GM21528 (cell line): ENCODE measurements at regions not wholly inside any gene's neighbourhood (a gene's known extent, or its start where the extent isn't known, plus 50 kb on each side); places are given as distances from the start of the nearest gene placed in this dataset.

ENCODE experiments used
- ATAC-seq: cut with Tn5 transposase; IDR thresholded peaks from one replicate; pipeline ENCODE4 v1.9.1; 2021; ENCODE audit warnings: mild to moderate bottlenecking, moderate library complexity; ENCODE audit not compliant: unreplicated experiment, low FRiP score

DNA sequence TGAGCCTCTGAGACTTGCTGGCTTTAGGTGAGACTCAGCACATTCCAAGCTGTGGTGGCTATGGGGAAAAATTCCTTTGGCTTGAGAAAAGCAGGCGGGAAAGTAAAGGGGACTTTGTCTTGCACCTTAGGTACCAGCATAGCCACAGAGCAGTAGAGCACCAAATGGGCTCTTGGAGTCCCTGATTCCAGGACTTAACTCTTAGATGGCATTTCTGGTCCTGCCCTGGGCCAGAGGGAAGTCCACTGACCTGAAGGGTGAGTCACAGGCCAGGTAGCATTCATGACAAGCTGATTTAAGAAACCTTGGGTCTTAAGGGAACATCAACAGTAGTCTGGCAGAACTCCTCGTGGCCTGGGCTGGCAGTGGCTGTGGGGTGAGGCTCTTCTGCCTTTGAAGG is 344.7 kb downstream of the DUSP10 start:
- no peak for ATAC-seq

- ATAC-seq = no peak
These were observed 344.3 kb downstream of the DUSP10 start for GRCh38 chr1:221397606-221398005.

DNA sequence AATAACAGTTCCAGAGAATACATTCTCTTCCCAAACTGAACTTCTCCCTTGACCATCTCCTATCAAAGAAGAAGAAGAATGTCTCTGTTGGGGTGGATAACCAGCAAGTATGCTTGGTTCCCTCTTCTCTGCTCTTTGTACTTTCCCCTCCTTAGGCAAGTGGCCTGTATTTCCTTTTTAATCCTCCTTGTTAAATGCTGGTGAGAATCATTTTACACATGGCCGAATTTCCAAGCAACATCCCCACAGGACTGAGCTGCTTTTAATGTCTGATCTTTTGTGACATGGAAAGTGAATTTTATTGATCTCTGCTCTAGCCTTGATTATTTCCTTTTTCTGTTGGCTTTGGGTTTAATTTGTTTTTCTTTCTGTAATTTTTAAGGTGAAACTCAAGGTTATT is 336.7 kb downstream of the DUSP10 start:
- ATAC-seq = no peak

GRCh38 chr1:221408117-221408803 is 333.6 kb downstream of the DUSP10 start:
- ATAC-seq = no peak

DNA sequence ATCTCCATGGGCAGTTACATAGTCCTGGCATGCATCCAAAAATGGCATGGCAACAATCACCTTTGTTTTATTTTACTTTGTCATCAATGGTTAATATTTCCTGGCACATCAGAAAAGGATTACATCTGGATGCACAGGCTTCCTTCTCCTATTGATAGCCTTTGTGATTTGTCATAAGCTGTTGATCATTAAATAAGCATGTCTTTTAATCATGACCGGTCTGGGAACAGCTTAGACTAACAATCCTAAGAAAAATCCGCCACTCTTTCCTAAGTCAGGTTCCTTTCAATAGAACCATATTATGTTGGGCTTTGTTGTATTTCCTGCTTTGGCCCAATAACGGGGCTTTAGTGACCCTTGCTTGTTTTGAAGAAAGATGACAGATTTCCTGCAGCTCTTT is 330.6 kb downstream of the DUSP10 start:
- ATAC-seq = no peak

- ATAC-seq = no peak
These were observed 326.9 kb downstream of the DUSP10 start for GRCh38 chr1:221414772-221415539.

DNA sequence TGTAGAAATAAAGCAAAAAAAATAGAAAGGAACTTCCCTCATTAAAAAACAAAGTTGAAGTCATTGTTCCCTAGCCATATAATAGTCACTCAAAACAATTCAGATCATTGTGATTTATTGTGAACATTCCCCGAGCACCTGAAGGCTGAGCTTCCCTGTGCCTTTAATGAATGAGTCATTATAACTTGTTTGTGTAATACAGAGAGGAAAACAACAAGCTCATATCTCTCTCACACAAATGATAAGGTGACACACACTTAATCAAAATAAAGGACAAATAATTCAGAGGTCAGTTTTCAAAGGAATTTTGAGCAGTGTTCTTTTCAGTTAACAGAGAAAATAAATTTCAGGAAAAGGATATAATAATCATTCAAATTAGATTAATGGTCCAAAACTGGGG is 326.2 kb downstream of the DUSP10 start:
- ATAC-seq = no peak

DNA sequence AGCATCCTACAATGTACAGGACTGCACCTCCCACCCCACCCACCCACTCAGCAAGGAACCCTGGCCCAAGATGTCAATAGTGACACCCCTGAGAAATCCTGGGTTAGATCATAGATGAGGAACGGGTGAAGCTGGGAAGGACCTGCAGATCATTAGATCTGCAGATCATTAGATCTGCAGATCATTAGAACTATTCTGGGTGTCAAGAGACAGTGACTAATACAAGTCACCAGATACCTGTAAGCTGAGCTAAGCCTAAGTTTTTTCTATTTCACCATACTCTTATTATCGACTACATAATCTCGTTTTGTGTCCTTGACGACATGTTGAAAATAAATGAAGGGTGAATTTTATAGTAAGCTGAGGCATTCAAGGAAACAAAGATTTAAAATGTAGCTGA is 325.7 kb downstream of the DUSP10 start:
- no peak for ATAC-seq

DNA sequence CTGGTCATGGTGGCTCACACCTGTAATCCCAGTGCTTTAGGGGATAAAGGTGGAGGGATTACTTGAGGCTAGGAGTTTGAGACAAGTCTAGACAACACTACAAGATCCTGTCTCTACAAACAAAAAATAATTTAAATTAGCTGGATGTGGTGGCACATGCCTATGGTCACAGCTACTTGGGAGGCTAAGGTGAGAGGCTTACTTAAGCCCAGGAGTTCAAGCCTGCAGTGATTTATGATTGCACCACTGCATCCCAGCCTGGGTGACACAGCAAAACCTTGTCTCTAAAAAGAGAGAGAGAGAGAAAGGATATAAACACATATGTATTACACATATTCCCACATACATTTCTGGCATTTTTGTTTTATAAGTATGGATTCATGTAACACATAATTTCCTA is 325.2 kb downstream of the DUSP10 start:
- no peak for ATAC-seq

DNA sequence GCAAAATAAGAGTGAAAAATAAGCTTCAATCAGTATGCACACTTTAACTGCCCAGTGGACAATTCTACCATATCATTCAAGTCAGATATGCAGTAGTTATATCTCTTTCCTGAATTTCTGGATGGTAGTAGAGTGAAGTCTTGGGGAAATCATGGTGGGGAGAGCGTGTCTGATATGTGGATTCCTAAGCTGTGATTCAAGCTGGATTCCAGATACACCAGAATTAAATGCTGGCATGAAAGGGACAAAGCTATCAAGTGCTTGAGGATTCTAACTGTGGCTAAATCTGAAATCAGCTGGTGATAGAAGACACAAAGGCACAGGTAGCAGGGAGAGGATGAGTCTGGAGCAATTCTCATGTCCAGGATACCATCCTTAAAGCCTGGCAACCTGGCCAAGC is 323.5 kb downstream of the DUSP10 start:
- no peak for ATAC-seq

GRCh38 chr1:221419513-221420095 is 322.3 kb downstream of the DUSP10 start:
- ATAC-seq = no peak

DNA sequence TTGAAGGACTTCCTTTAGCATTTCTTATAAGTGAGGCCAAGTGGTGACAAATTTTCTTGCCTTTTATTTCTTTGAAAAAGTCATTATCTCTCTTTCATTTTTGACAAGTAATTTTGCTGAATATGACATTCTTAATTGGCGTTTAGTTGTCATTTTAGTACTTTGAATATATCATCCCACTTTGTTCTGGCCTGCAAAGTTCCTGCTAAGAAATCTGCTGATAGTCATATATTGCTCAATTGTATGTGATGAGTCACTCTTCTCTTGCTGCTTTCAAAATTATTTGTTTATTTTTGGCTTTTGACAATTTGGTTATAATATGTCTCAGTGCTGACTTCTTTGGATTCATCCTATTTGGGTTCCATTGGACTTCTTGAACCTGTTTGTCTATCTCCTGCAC is 312.6 kb downstream of the DUSP10 start:
- ATAC-seq = no peak

- no peak for ATAC-seq
These were observed 311.5 kb downstream of the DUSP10 start for GRCh38 chr1:221430152-221430960.

GRCh38 chr1:221431068-221431651 is 310.7 kb downstream of the DUSP10 start:
- no peak for ATAC-seq

GRCh38 chr1:221431961-221432360 is 309.9 kb downstream of the DUSP10 start:
- no peak for ATAC-seq

DNA sequence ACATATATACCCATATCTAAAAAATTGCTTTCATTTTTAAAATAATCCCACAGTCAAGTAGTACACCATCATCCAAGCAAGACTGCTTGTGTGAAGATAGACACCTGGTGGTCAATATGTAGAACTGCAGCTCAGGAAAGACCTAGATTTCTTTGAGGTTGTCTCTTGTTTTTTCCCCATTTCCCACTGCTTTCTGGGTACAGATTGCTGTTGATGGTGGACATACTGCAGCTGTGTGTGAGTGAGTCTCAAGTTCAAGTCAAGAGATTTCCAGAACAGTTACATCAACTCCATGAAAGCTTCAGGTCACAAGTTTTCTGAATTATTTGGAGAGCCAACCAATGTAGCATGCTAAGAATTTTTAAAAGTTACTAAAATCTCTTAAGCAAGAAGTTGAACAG is 306.4 kb downstream of the DUSP10 start:
- ATAC-seq = peak; percentile 72

GRCh38 chr1:221437171-221437570 is 304.7 kb downstream of the DUSP10 start:
- no peak for ATAC-seq

GRCh38 chr1:221437926-221438325 is 304.0 kb downstream of the DUSP10 start:
- no peak for ATAC-seq

GRCh38 chr1:221439008-221439746 is 302.7 kb downstream of the DUSP10 start:
- ATAC-seq = peak; percentile 79
